NCI-H524 (cell line): ENCODE measurements at regions not wholly inside any gene's neighbourhood (a gene's known extent, or its start where the extent isn't known, plus 50 kb on each side); places are given as distances from the start of the nearest gene placed in this dataset.
A peak's percentile ranks its signal among the peaks of the same experiment; 100 is the strongest.

Experiments
- DNase-seq, 2 experiments: peaks; one replicate each; lab custom pipeline; 2025; lab: John Stamatoyannopoulos, UW

- DNase-seq, result no peak
These were observed 239.8 kb downstream of the TBX18 start for GRCh38 chr6:84524636-84525035.

DNA sequence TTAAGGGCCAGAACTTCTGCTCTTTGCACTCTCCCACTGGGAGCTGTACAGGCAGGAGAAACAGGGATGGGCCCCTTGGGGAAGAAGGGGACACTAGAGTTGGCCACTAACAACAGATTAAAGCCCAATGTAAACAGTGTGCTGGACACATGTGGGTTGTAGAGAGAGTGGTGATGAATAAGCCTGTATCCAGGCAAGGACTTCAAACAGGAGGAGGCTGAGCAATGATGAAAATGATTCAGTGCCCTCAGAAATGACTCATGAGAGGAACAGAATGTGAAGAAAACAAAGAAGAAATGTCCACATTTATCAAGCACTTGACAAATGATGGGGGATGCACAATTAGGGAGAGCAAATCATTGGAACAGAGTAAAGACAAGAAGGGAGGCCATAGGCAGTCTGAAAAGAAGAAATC is 242.3 kb downstream of the TBX18 start:
- DNase-seq, result no peak

GRCh38 chr6:84521511-84521910 is 242.9 kb downstream of the TBX18 start:
- no peak for DNase-seq

- no peak for DNase-seq
These were observed 246.5 kb downstream of the TBX18 start for GRCh38 chr6:84517741-84518530.

- DNase-seq, result no peak
These were observed 248.2 kb downstream of the TBX18 start for GRCh38 chr6:84516154-84516553.

GRCh38 chr6:84515067-84515466 is 249.3 kb downstream of the TBX18 start:
- DNase-seq, result no peak

DNA sequence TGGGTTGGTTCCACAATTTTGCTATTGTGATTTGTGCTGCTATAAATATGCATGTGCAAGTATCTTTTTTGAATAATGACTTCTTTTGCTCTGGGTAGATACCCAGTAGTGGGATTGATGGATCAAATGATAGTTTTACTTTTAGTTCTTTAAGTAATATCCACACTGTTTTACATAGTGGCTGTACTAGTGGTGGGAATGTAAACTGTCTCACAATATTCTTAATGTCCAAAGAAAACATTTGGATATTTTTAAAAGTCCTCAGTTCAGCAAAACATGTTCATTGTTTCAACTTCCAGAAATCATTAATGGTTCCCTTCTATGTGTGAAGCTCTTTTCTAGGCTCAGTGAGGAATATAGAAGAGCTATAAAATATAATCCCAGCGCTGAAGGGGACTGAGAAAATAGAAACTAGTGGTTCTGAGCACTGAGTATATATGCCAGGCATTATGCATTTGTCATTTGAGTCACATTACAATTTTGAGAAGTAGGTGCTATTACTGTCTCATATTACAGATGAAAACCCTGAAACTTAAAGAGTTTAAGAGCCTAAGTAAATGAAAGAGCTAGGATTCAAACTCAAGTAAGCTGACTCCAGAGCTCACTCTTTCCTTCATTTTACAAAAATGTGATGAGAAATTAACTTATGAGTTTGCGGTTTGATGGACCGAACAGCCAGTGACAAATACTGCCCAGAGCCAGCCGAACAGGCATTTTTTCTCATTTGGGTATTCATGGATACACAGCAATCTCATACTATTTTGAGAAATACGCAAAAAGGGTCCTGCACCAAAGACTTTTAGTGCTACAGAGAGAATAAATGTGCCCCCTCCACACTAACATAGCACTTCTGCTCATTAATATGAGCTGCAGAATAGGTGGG is 250.1 kb downstream of the TBX18 start:
- peak in 1 of 2 experiments; percentile 6 for DNase-seq

GRCh38 chr6:84512391-84512790 is 252.0 kb downstream of the TBX18 start:
- DNase-seq, result no peak

DNA sequence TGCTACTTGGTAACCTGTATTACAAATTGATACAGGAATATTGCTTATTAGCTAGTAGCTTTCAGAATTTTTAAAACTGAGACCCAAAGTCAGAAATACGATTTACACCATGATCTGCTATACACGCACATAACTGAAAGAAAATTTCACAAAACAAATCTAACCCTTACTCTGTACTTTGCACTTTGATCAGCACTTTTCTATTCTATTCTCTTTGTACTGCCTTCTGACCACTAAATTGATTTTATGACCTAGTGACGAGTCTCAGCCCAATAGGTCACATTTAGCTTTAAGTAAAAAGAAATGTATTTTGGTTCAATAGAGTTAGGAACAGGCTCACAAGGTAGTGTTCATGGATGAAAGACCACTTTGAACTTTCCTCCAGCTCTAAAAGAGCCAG is 252.5 kb downstream of the TBX18 start:
- no peak for DNase-seq

- no peak for DNase-seq
These were observed 255.4 kb downstream of the TBX18 start for GRCh38 chr6:84508981-84509380.

GRCh38 chr6:84508334-84508733 is 256.1 kb downstream of the TBX18 start:
- no peak for DNase-seq

- DNase-seq, result no peak
These were observed 260.4 kb downstream of the TBX18 start for GRCh38 chr6:84504025-84504424.

DNA sequence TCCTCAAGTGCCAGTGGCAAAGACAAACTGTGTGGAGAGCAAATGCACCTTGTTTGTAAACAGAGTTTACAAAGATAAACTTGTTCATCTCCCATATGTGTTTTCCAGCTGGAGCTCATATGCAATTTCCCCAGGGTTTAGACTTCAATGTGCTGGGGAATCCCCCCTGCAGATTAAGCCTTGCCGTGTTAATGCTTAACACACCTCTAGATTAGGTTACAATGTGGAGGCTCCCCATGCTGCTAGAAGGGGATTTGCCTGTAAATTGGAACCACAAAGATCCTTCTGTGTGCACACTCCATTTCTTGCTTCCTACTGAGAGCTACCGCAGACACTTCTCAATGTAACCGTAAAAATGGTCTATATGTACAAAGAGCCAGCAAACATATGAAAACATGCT is 263.1 kb downstream of the TBX18 start:
- DNase-seq, result no peak

- no peak for DNase-seq
These were observed 263.7 kb downstream of the TBX18 start for GRCh38 chr6:84500726-84501125.

GRCh38 chr6:84498905-84499304 is 265.5 kb downstream of the TBX18 start:
- no peak for DNase-seq

DNA sequence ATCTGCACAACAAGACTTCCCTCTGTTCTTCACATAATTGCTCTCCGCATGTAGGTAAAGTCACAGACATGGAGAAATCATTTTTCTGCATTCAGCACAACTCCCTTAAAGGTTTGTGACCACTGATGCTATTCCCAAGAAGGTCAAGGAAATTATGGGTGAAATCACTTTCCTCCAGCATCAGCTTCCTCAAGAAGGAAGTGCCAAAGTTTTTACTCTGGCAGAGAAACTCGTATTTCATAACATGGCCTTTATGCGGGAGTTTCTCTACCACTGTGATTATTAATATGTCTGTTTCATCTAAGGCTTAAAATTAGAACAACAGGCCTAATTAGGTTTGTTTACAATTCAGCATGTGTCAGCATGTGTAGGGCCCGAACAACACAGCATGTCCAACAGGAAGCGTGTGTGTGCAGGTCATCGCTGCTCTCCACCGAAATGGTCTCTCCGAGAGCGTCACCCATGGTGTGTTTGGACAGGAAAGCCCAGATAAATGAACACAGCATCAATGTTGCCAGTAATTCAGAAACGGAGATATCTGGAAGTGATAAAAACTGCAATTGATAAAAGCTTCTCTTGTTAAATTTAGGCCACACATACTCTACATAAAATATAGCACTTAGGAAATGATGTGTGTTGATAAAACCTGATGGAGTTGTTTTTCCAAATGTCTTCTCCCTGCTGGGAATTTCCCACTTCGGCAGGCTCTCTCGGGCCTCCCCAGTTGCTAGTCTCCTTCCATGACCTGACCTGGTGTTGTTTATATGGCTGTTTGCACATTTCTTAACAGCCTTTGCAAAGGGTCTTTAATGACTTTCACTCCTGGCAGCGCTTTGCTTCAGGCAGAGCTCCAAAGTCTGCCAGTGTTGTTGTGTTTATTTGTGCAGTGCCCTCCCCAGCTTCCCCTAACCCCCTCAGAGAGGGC is 265.1 kb upstream of the CEP162 start:
- DNase-seq, result no peak

GRCh38 chr6:84489598-84489997 is 262.2 kb upstream of the CEP162 start:
- no peak for DNase-seq

DNA sequence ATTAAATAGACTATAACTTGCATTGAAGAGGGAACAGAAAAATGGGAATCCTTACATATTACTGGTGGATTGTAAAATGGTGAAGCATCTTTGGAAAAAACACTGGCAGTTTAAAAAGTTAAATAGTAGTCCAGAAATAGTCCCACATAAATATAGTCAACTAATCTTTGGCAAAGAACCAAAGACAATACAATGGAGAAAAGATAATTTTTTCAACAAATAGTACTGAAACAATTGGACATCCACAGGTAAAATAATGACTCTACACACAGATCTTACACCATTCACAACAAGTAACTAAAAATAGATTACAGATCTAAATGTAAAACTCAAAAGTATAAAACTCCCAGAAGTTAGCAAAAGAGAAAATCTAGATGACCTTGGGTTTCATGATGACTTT is 259.1 kb upstream of the CEP162 start:
- DNase-seq, result no peak

GRCh38 chr6:84469144-84469543 is 241.7 kb upstream of the CEP162 start:
- DNase-seq, result no peak

DNA sequence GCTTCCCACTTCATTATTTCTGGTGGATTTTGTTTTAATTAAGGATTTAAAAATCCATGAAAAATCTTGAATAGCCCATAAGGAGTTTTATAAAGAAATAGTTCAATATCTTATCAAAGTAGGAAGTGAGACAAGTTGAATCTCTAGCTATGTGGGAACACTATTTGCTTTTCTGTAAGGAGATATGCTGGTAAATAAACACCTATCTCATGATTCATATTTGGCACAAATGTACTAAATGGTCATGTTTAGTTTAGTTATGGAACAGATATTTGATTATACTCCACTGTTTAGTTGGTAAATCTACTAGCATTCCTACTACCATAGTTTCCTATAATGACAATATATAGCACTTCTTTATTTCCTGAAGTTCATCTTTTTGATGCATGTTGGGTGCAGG is 239.9 kb upstream of the CEP162 start:
- no peak for DNase-seq

- no peak for DNase-seq
These were observed 239.1 kb upstream of the CEP162 start for GRCh38 chr6:84466511-84466910.

DNA sequence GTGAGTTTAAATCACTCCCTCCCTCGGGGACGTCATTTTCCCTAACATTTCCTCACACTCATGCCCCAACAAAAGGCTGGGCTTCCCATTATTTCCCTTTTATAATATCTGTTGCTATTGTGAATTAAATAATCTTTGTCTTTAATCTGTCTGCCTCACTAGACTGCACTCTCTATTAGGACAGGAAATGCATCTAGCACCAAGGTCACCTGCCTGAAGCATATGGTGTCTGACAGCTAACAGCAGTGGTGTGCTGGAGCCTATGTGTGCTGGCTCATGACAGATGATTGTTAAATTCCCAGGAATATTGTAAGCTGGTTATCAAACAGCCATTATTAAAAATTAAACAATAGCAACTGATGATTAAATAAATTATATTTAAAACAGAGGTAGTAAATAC is 237.0 kb upstream of the CEP162 start:
- peak in 1 of 2 experiments; percentile 14 for DNase-seq
